ENCODE measurements at regions not wholly inside any gene's neighbourhood (a gene's known extent, or its start where the extent isn't known, plus 50 kb on each side); places are given as distances from the start of the nearest gene placed in this dataset.

DNA sequence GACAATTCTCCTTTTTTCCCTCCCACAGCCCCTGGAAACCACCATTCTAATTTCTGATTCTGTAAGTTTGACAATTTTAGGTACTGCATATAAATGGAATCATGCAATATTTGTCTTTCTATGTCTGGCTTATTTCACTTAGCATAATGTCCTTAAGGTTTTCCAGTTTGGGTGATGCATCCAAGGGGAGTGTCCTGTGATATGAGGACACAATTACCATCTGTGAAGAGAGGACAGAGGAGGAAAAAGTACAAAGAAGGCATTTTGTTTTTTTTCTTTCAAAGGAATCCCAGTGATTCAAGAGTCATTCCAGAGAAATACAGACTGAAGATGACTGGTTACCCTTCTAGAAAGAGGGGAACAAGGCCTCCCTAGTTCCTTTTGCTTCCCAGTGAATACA is 514.7 kb upstream of the TGFBR2 start:
- no peaks in the 10 kb centered on the region for H3K9me1 ChIP-seq (ENCODE audit: insufficient read depth, low read length)
- H4K5ac ChIP-seq (ENCODE audit: low read depth, low read length) = no peak overlapping the region
- no peaks in the 10 kb centered on the region for H3K79me1 ChIP-seq (ENCODE audit: low read depth in 1 of 2, low read length in 2 of 2)
- no peak overlapping the region for H2BK15ac ChIP-seq (ENCODE audit: low read depth, low read length)
- no peak overlapping the region for H2AFZ ChIP-seq (replicated peaks; ENCODE audit: low read length, poor library complexity)
- H3K4me3 ChIP-seq (ENCODE audit: insufficient read depth, low read depth, low read length) = no peak overlapping the region
- DNase-seq = no peak
- intact Hi-C loops (cut with micrococcal nuclease) (no loop called here), dilution Hi-C loops (cut with HindIII; ENCODE audit: low sequenced_read_pairs, unreplicated experiment) (no loop called here), in situ Hi-C loops (cut with MboI; ENCODE audit: low sequenced_read_pairs) (no loop called here)
- no peak overlapping the region for H3K27ac ChIP-seq (ENCODE audit: insufficient read depth, low read length)
- H2BK20ac ChIP-seq (ENCODE audit: low read depth, low read length) = no peak overlapping the region
- no peak overlapping the region for H4K91ac ChIP-seq (ENCODE audit: insufficient read depth, low read depth, low read length)
- no peak for ATAC-seq (ENCODE audit: low read depth)
- H4K20me1 ChIP-seq (ENCODE audit: insufficient read depth, low read length) = no peaks in the 10 kb centered on the region
- H3K56ac ChIP-seq (ENCODE audit: extremely low read depth, insufficient read depth, low read length) = no peak overlapping the region
- H2AK9ac ChIP-seq (replicated peaks; ENCODE audit: low read depth, low read length, poor library complexity) = no peak overlapping the region
- ChIA-PET POLR2A (ENCODE audit: unreplicated experiment) (no interaction called here), CTCF (interaction anchor here (1.3 kb wide), 1 partner anchor 9 kb away, joined by 3 read pairs; no protein-coding TSS in a partner anchor)
- H2AK5ac ChIP-seq (ENCODE audit: low read depth, low read length) = no peak overlapping the region
- no peak overlapping the region for H3K4me2 ChIP-seq (ENCODE audit: low read depth, low read length)
- no peaks in the 10 kb centered on the region for H3K4me1 ChIP-seq (ENCODE audit: control insufficient read depth, insufficient read depth, low read length)
- TF ChIP-seq, protein P1, sequence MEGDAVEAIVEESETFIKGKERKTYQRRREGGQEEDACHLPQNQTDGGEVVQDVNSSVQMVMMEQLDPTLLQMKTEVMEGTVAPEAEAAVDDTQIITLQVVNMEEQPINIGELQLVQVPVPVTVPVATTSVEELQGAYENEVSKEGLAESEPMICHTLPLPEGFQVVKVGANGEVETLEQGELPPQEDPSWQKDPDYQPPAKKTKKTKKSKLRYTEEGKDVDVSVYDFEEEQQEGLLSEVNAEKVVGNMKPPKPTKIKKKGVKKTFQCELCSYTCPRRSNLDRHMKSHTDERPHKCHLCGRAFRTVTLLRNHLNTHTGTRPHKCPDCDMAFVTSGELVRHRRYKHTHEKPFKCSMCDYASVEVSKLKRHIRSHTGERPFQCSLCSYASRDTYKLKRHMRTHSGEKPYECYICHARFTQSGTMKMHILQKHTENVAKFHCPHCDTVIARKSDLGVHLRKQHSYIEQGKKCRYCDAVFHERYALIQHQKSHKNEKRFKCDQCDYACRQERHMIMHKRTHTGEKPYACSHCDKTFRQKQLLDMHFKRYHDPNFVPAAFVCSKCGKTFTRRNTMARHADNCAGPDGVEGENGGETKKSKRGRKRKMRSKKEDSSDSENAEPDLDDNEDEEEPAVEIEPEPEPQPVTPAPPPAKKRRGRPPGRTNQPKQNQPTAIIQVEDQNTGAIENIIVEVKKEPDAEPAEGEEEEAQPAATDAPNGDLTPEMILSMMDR (conservative IDR thresholded peaks at IDR 0.05; ENCODE audit: low read depth, low read length) = no peak
- no peak for TF ChIP-seq BHLHE40 (IDR thresholded peaks at IDR 0.05; ENCODE audit: low read depth, low read length)
- TF ChIP-seq MAFK (IDR thresholded peaks at IDR 0.05; ENCODE audit: low read depth, low read length) = no peak
- TF ChIP-seq, protein P2, sequence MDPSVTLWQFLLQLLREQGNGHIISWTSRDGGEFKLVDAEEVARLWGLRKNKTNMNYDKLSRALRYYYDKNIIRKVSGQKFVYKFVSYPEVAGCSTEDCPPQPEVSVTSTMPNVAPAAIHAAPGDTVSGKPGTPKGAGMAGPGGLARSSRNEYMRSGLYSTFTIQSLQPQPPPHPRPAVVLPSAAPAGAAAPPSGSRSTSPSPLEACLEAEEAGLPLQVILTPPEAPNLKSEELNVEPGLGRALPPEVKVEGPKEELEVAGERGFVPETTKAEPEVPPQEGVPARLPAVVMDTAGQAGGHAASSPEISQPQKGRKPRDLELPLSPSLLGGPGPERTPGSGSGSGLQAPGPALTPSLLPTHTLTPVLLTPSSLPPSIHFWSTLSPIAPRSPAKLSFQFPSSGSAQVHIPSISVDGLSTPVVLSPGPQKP (IDR thresholded peaks at IDR 0.05; ENCODE audit: borderline replicate concordance, low read depth, low read length) = no peak
- no peak for TF ChIP-seq MXI1 (IDR thresholded peaks at IDR 0.05; ENCODE audit: borderline replicate concordance, low read depth, low read length)
- TF ChIP-seq POLR2A (IDR thresholded peaks at IDR 0.05; ENCODE audit: low read depth, low read length) = no peak
- TF ChIP-seq RFX5 (IDR thresholded peaks at IDR 0.05; ENCODE audit: low read depth, low read length) = no peak
- no peak for TF ChIP-seq SMC3 (IDR thresholded peaks at IDR 0.05; ENCODE audit: low read depth, low read length)
- TF ChIP-seq CEBPB (IDR thresholded peaks at IDR 0.05; ENCODE audit: low read depth, low read length) = no peak
- TF ChIP-seq NFE2L2 (IDR thresholded peaks at IDR 0.05; ENCODE audit: low read depth, low read length) = no peak
- TF ChIP-seq RCOR1 (IDR thresholded peaks at IDR 0.05; ENCODE audit: insufficient replicate concordance, low read length) = no peak
- no peak for TF ChIP-seq RAD21 (IDR thresholded peaks at IDR 0.05; ENCODE audit: low read length)
- H3K4ac ChIP-seq (ENCODE audit: low read depth, low read length) = no peak overlapping the region
- no peak overlapping the region for H3K23ac ChIP-seq (ENCODE audit: low read depth, low read length)
- no peak overlapping the region for H3K18ac ChIP-seq (ENCODE audit: low read depth, low read length)
- no peak overlapping the region for H3K9ac ChIP-seq (ENCODE audit: low read depth, low read length)
- no peaks in the 10 kb centered on the region for H3K27me3 ChIP-seq (ENCODE audit: control insufficient read depth, insufficient read depth, low read length)
- no peaks in the 10 kb centered on the region for H3K36me3 ChIP-seq (ENCODE audit: control insufficient read depth, insufficient read depth, low read length)
- peaks cover 2% of the 10 kb centered on the region; the same call in 1 of the 2 replicates for H3K9me3 ChIP-seq (ENCODE audit: control insufficient read depth, insufficient read depth, low read length)
- no peak overlapping the region for H3K14ac ChIP-seq (replicated peaks; ENCODE audit: low read depth, low read length)
- H4K8ac ChIP-seq (ENCODE audit: low read depth in 2 of 2, low read length in 2 of 2) = no peak overlapping the region
- no TSS peak for BruUV-seq (replicated peaks)
- no peak overlapping the region for H2BK120ac ChIP-seq (ENCODE audit: low read depth, low read length)
- no peak overlapping the region for H2BK5ac ChIP-seq (ENCODE audit: low read depth, low read length, poor library complexity, severe bottlenecking)

Measured in IMR-90 (cell line).